HepG2 (cell line): ENCODE measurements at regions not wholly inside any gene's neighbourhood (a gene's known extent, or its start where the extent isn't known, plus 50 kb on each side); places are given as distances from the start of the nearest gene placed in this dataset.
A peak's percentile ranks its signal among the peaks of the same experiment; 100 is the strongest.

ENCODE experiments used
- ELF1 ChIP-seq: sonication (generic); formaldehyde crosslinking; IDR thresholded peaks from 2 replicates; pipeline ENCODE4 v1.4.0; 2020; ENCODE audit warnings: missing genetic modification reagents
- ELF3 ChIP-seq: IDR thresholded peaks from 2 replicates; pipeline ENCODE4 v1.6.1; 2016; ENCODE audit warnings: missing genetic modification reagents, missing compliant biosample characterization
- FOXA3 ChIP-seq: IDR thresholded peaks from 2 replicates; pipeline ENCODE4 v1.6.1; 2016; ENCODE audit warnings: missing genetic modification reagents, missing compliant biosample characterization
- RCOR2 ChIP-seq: IDR thresholded peaks from 2 replicates; pipeline ENCODE4 v1.6.1; 2016; ENCODE audit warnings: missing biosample characterization, missing genetic modification reagents
- TBX2 ChIP-seq: sonication (generic); formaldehyde crosslinking; IDR thresholded peaks from 2 replicates; pipeline ENCODE4 v1.5.0; 2020; ENCODE audit warnings: missing genetic modification reagents, mild to moderate bottlenecking, borderline replicate concordance
- ZNF329 ChIP-seq: sonication (generic); formaldehyde crosslinking; IDR thresholded peaks from 2 replicates; pipeline ENCODE4 v1.9.0; 2021; ENCODE audit warnings: low read depth, mild to moderate bottlenecking, missing genetic modification reagents
- ZNF577 ChIP-seq: sonication (generic); formaldehyde crosslinking; IDR thresholded peaks from 2 replicates; pipeline ENCODE4 v1.4.0; 2020; ENCODE audit warnings: mild to moderate bottlenecking, low read depth, missing genetic modification reagents, borderline replicate concordance
- ZNF614 ChIP-seq: IDR thresholded peaks from 2 replicates; pipeline ENCODE4 v1.6.1; 2018; ENCODE audit warnings: missing biosample characterization, missing genetic modification reagents, inconsistent platforms, borderline replicate concordance
- ZNF703 ChIP-seq: sonication (generic); formaldehyde crosslinking; IDR thresholded peaks from 2 replicates; pipeline ENCODE4 v1.5.1; 2020; ENCODE audit warnings: missing genetic modification reagents, mild to moderate bottlenecking, moderate library complexity, borderline replicate concordance
- TF ChIP-seq, protein P1 (sequence below): sonication (generic); formaldehyde crosslinking; IDR thresholded peaks from 2 replicates; pipeline ENCODE4 v1.5.0; 2020; ENCODE audit warnings: mild to moderate bottlenecking, missing genetic modification reagents, borderline replicate concordance
- TF ChIP-seq, protein P2 (sequence below): sonication (generic); formaldehyde crosslinking; IDR thresholded peaks from 2 replicates; pipeline ENCODE4 v1.4.0; 2020; ENCODE audit warnings: missing genetic modification reagents
- TF ChIP-seq, protein P3 (sequence below): sonication (generic); formaldehyde crosslinking; IDR thresholded peaks from 2 replicates; pipeline ENCODE4 v1.4.0; 2020; ENCODE audit warnings: missing genetic modification reagents, borderline replicate concordance

DNA sequence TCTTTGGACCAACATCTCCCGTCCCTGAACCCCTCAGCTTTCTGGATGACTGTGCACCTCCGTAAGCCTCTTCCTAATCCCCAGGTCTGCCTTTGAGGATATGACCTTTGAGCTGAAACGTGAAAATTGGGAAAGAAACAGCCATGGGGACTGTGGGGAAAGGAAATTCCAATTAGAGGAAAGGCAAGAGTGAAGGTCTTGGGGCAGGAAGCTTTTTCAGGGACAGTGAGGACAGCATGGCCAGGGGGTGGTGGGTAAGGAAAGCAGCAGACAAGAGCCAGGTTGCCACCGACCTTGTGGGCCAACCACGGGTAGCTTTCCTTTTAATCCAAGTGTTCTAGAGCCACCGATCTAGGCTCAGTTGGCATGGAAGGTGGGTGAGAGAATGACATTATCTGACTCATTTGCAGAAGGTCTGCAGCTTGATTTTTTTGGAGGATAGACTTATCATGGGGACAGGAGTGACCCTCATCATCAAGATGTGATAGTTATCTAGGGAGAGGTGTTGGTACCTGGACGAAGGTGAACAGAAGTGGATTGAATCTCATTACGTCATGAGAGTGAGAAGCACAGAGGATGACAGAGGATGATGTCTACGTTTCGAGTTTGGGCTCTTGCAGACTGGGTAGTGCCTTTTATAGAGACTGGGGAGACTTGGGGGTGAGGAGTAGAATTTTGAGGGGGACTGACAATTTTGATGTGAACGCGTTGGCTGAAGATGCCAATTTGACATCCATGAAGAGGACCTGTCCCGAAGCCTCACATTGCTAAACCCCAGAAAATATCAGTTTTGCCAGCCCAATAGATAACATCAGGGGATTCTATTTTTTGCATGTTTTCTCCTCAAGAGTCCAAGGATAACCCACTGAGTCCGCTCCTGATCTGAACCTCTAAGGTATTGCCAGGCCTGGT is 136.7 kb upstream of the PEG3 start (continued):
- TF ChIP-seq, protein P1, sequence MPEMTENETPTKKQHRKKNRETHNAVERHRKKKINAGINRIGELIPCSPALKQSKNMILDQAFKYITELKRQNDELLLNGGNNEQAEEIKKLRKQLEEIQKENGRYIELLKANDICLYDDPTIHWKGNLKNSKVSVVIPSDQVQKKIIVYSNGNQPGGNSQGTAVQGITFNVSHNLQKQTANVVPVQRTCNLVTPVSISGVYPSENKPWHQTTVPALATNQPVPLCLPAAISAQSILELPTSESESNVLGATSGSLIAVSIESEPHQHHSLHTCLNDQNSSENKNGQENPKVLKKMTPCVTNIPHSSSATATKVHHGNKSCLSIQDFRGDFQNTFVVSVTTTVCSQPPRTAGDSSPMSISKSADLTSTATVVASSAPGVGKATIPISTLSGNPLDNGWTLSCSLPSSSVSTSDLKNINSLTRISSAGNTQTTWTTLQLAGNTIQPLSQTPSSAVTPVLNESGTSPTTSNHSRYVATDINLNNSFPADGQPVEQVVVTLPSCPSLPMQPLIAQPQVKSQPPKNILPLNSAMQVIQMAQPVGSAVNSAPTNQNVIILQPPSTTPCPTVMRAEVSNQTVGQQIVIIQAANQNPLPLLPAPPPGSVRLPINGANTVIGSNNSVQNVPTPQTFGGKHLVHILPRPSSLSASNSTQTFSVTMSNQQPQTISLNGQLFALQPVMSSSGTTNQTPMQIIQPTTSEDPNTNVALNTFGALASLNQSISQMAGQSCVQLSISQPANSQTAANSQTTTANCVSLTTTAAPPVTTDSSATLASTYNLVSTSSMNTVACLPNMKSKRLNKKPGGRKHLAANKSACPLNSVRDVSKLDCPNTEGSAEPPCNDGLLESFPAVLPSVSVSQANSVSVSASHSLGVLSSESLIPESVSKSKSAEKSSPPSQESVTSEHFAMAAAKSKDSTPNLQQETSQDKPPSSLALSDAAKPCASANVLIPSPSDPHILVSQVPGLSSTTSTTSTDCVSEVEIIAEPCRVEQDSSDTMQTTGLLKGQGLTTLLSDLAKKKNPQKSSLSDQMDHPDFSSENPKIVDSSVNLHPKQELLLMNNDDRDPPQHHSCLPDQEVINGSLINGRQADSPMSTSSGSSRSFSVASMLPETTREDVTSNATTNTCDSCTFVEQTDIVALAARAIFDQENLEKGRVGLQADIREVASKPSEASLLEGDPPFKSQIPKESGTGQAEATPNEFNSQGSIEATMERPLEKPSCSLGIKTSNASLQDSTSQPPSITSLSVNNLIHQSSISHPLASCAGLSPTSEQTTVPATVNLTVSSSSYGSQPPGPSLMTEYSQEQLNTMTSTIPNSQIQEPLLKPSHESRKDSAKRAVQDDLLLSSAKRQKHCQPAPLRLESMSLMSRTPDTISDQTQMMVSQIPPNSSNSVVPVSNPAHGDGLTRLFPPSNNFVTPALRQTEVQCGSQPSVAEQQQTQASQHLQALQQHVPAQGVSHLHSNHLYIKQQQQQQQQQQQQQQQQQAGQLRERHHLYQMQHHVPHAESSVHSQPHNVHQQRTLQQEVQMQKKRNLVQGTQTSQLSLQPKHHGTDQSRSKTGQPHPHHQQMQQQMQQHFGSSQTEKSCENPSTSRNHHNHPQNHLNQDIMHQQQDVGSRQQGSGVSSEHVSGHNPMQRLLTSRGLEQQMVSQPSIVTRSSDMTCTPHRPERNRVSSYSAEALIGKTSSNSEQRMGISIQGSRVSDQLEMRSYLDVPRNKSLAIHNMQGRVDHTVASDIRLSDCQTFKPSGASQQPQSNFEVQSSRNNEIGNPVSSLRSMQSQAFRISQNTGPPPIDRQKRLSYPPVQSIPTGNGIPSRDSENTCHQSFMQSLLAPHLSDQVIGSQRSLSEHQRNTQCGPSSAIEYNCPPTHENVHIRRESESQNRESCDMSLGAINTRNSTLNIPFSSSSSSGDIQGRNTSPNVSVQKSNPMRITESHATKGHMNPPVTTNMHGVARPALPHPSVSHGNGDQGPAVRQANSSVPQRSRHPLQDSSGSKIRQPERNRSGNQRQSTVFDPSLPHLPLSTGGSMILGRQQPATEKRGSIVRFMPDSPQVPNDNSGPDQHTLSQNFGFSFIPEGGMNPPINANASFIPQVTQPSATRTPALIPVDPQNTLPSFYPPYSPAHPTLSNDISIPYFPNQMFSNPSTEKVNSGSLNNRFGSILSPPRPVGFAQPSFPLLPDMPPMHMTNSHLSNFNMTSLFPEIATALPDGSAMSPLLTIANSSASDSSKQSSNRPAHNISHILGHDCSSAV (CRISPR knock-in tag), result 0 out of 2 replicates have a peak, but pooled peaks have one; percentile 25
- TF ChIP-seq, protein P2, sequence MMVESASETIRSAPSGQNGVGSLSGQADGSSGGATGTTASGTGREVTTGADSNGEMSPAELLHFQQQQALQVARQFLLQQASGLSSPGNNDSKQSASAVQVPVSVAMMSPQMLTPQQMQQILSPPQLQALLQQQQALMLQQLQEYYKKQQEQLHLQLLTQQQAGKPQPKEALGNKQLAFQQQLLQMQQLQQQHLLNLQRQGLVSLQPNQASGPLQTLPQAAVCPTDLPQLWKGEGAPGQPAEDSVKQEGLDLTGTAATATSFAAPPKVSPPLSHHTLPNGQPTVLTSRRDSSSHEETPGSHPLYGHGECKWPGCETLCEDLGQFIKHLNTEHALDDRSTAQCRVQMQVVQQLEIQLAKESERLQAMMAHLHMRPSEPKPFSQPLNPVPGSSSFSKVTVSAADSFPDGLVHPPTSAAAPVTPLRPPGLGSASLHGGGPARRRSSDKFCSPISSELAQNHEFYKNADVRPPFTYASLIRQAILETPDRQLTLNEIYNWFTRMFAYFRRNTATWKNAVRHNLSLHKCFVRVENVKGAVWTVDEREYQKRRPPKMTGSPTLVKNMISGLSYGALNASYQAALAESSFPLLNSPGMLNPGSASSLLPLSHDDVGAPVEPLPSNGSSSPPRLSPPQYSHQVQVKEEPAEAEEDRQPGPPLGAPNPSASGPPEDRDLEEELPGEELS (CRISPR knock-in tag), result peak; percentile 49; the same call in 1 of the 2 replicates
- TF ChIP-seq ZNF577 (CRISPR knock-in tag) (0 out of 2 replicates have a peak, but pooled peaks have one; percentile 27), FOXA3 (CRISPR knock-in tag) (peak; percentile 52; the same call in 1 of the 2 replicates), ELF1 (CRISPR knock-in tag) (peak; percentile 37; the same call in 1 of the 2 replicates), ZNF329 (no peak), ELF3 (CRISPR knock-in tag) (peak; percentile 55; the same call in 1 of the 2 replicates), ZNF703 (CRISPR knock-in tag) (0 out of 2 replicates have a peak, but pooled peaks have one; percentile 15), TBX2 (CRISPR knock-in tag) (peak; percentile 14; the same call in 1 of the 2 replicates), ZNF614 (CRISPR knock-in tag) (0 out of 2 replicates have a peak, but pooled peaks have one; percentile 11), RCOR2 (CRISPR knock-in tag) (0 out of 2 replicates have a peak, but pooled peaks have one; percentile 23)
- TF ChIP-seq, protein P3, sequence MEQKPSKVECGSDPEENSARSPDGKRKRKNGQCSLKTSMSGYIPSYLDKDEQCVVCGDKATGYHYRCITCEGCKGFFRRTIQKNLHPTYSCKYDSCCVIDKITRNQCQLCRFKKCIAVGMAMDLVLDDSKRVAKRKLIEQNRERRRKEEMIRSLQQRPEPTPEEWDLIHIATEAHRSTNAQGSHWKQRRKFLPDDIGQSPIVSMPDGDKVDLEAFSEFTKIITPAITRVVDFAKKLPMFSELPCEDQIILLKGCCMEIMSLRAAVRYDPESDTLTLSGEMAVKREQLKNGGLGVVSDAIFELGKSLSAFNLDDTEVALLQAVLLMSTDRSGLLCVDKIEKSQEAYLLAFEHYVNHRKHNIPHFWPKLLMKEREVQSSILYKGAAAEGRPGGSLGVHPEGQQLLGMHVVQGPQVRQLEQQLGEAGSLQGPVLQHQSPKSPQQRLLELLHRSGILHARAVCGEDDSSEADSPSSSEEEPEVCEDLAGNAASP (CRISPR knock-in tag), result peak; percentile 43; the same call in 1 of the 2 replicates
